ENCODE measurements at regions not wholly inside any gene's neighbourhood (a gene's known extent, or its start where the extent isn't known, plus 50 kb on each side); places are given as distances from the start of the nearest gene placed in this dataset.

DNA sequence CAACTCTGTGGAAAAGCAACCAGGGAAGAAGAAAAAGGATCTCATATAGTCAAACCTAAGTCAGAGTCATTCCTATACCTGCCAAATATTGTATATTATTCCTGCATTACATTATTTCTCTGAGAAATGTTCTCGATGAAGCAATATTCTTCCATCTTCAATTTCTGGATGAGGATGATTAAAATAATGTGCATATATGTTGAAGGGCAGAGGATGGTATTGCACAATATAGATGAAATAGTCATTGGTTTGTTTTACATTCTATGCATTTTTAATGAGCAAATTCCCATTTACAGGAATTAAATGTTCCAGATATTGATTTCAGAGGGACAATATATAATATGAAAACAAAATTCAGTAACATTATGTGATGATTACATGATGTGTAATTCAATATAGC lies 545.2 kb downstream of the STK39 start:
- Histone ChIP-seq H3K27ac (ENCODE audit: low read length) (no peak overlapping the region), H3K9me3 (ENCODE audit: control insufficient read depth, insufficient read depth, low read length) (no peaks in the 10 kb centered on the region), H3K27me3 (ENCODE audit: control insufficient read depth, insufficient read depth, low read length) (no peaks in the 10 kb centered on the region), H3K4me3 (ENCODE audit: low read length) (no peak overlapping the region), H3K36me3 (ENCODE audit: control insufficient read depth, insufficient read depth, low read length) (no peaks in the 10 kb centered on the region), H3K4me1 (ENCODE audit: control insufficient read depth, insufficient read depth, low read length) (no peaks in the 10 kb centered on the region)
- TF ChIP-seq, protein P1, sequence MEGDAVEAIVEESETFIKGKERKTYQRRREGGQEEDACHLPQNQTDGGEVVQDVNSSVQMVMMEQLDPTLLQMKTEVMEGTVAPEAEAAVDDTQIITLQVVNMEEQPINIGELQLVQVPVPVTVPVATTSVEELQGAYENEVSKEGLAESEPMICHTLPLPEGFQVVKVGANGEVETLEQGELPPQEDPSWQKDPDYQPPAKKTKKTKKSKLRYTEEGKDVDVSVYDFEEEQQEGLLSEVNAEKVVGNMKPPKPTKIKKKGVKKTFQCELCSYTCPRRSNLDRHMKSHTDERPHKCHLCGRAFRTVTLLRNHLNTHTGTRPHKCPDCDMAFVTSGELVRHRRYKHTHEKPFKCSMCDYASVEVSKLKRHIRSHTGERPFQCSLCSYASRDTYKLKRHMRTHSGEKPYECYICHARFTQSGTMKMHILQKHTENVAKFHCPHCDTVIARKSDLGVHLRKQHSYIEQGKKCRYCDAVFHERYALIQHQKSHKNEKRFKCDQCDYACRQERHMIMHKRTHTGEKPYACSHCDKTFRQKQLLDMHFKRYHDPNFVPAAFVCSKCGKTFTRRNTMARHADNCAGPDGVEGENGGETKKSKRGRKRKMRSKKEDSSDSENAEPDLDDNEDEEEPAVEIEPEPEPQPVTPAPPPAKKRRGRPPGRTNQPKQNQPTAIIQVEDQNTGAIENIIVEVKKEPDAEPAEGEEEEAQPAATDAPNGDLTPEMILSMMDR (IDR thresholded peaks at IDR 0.05), result no peak
- Mint-ChIP-seq H3K4me3 (no peak overlapping the region), H3K9me3 (no peaks in the 10 kb centered on the region), H3K4me1 (no peaks in the 10 kb centered on the region), H3K36me3 (no peaks in the 10 kb centered on the region), H3K27me3 (ENCODE audit: low read depth in 2 of 2) (no peaks in the 10 kb centered on the region), H3K27ac (no peak overlapping the region)
- DNase-seq, result no peak
- intact Hi-C loops (cut with micrococcal nuclease), result no loop called here
- ATAC-seq, result no peak
- WGBS (ENCODE audit: insufficient coverage), result no CpG with 5 or more reads among the region's 1 CpG

DNA sequence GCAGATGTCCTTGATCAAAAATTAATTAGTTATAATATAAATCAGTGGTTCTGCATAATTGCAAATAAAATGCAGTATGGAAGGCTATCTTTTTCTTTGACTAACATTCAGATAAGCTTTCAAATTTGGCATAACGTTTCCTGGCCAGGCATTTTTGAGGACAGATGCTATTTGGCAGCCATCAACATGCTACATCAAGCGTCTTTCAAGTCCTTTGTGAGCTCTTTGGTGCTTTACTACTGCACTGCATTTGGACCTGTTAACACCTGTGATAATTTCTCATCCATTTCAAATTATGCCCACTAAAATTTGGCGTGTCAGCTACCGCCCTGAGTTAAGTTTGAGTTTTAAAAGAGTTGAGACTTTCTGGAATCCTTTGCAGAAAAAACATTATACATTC lies 545.7 kb downstream of the STK39 start:
- Mint-ChIP-seq H3K4me3 (no peak overlapping the region), H3K27me3 (ENCODE audit: low read depth in 2 of 2) (no peaks in the 10 kb centered on the region), H3K4me1 (no peaks in the 10 kb centered on the region), H3K9me3 (no peaks in the 10 kb centered on the region), H3K27ac (no peak overlapping the region), H3K36me3 (no peaks in the 10 kb centered on the region)
- H3K36me3 ChIP-seq (ENCODE audit: control insufficient read depth, insufficient read depth, low read length), result no peaks in the 10 kb centered on the region
- intact Hi-C loops (cut with micrococcal nuclease), result no loop called here
- H3K9me3 ChIP-seq (ENCODE audit: control insufficient read depth, insufficient read depth, low read length), result no peaks in the 10 kb centered on the region
- no peak overlapping the region for H3K4me3 ChIP-seq (ENCODE audit: low read length)
- 70% methylated on average over 2 of the region's 4 CpGs for WGBS (ENCODE audit: insufficient coverage)
- TF ChIP-seq, protein P1 (IDR thresholded peaks at IDR 0.05), result no peak
- H3K27me3 ChIP-seq (ENCODE audit: control insufficient read depth, insufficient read depth, low read length), result no peaks in the 10 kb centered on the region
- no peak for DNase-seq
- no peak overlapping the region for H3K27ac ChIP-seq (ENCODE audit: low read length)
- ATAC-seq, result no peak
- no peaks in the 10 kb centered on the region for H3K4me1 ChIP-seq (ENCODE audit: control insufficient read depth, insufficient read depth, low read length)

DNA sequence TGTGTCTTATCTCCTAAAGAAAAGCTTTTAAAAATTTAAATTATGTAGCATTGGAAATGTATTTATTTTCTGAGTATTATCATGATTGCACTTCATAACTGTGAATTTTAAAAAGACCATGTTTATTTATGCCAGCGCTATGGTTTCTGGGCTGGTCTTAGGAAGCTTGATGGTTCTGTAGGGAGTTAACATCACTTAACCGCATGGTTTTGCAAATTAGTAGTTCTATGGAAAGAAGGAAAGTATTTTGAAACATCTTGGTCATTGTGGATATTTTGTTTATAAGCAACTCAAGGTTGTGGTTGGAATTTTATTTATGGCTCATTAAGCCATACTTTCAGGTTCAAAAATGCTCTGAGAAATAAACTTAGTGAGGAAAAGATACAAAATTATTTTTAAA lies 549.4 kb downstream of the STK39 start:
- WGBS (ENCODE audit: insufficient coverage), result 97% methylated on average over 2 of the region's 2 CpGs
- Histone ChIP-seq H3K4me3 (ENCODE audit: low read length) (no peak overlapping the region), H3K4me1 (ENCODE audit: control insufficient read depth, insufficient read depth, low read length) (no peaks in the 10 kb centered on the region), H3K36me3 (ENCODE audit: control insufficient read depth, insufficient read depth, low read length) (no peaks in the 10 kb centered on the region), H3K9me3 (ENCODE audit: control insufficient read depth, insufficient read depth, low read length) (no peaks in the 10 kb centered on the region), H3K27ac (ENCODE audit: low read length) (no peak overlapping the region), H3K27me3 (ENCODE audit: control insufficient read depth, insufficient read depth, low read length) (no peaks in the 10 kb centered on the region)
- H3K27me3 Mint-ChIP-seq (ENCODE audit: low read depth in 2 of 2), result no peaks in the 10 kb centered on the region
- TF ChIP-seq, protein P1 (IDR thresholded peaks at IDR 0.05), result no peak
- H3K9me3 Mint-ChIP-seq, result peaks cover 0 to 5% of the 10 kb centered on the region in 2 donors
- ATAC-seq (no peak), DNase-seq (no peak)
- H3K36me3 Mint-ChIP-seq, result no peaks in the 10 kb centered on the region
- intact Hi-C loops (cut with micrococcal nuclease), result no loop called here
- H3K4me3 Mint-ChIP-seq, result no peak overlapping the region
- no peak overlapping the region for H3K27ac Mint-ChIP-seq
- no peaks in the 10 kb centered on the region for H3K4me1 Mint-ChIP-seq

DNA sequence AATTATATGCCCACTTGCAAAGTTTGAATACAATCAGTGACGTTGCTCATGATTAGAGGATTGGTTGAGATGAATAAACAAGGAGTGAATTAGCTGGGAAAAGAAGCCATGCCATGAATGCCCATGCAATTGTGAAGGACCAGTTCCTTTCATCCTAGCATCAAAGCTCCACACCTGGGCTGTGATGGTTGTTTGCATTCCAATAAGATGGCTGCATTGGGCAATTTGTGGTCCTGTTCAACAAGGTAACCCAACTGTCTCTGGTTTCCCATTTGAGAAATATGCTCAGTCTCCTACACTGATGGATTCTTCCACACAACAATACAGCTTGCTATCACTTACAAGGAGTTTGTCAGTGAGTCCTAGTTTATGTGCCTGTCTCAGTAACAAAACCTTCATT lies 550.2 kb downstream of the STK39 start:
- TF ChIP-seq, protein P1 (IDR thresholded peaks at IDR 0.05), result no peak
- no peak overlapping the region for H3K4me3 Mint-ChIP-seq
- no peak overlapping the region for H3K27ac Mint-ChIP-seq
- H3K4me1 ChIP-seq (ENCODE audit: control insufficient read depth, insufficient read depth, low read length), result no peaks in the 10 kb centered on the region
- 47% methylated on average over 1 of the region's 1 CpG for WGBS (ENCODE audit: insufficient coverage)
- DNase-seq, result no peak
- intact Hi-C loops (cut with micrococcal nuclease), result no loop called here
- H3K9me3 ChIP-seq (ENCODE audit: control insufficient read depth, insufficient read depth, low read length), result no peaks in the 10 kb centered on the region
- H3K36me3 Mint-ChIP-seq, result no peaks in the 10 kb centered on the region
- H3K9me3 Mint-ChIP-seq, result peaks cover 0 to 5% of the 10 kb centered on the region in 2 donors
- H3K27ac ChIP-seq (ENCODE audit: low read length), result no peak overlapping the region
- ATAC-seq, result no peak
- no peak overlapping the region for H3K4me3 ChIP-seq (ENCODE audit: low read length)
- no peaks in the 10 kb centered on the region for H3K27me3 ChIP-seq (ENCODE audit: control insufficient read depth, insufficient read depth, low read length)
- no peaks in the 10 kb centered on the region for H3K27me3 Mint-ChIP-seq (ENCODE audit: low read depth in 2 of 2)
- H3K4me1 Mint-ChIP-seq, result no peaks in the 10 kb centered on the region
- H3K36me3 ChIP-seq (ENCODE audit: control insufficient read depth, insufficient read depth, low read length), result no peaks in the 10 kb centered on the region
